Sigmoid colon (tissue), 3 donors: ENCODE measurements at regions not wholly inside any gene's neighbourhood (a gene's known extent, or its start where the extent isn't known, plus 50 kb on each side); places are given as distances from the start of the nearest gene placed in this dataset.

Source experiments
- POLR2A ChIP-seq, 2 donors: fragments of 450-650 bp; IDR thresholded peaks; one replicate each; pipeline ENCODE4 v1.6.1; 2016; ENCODE audit warnings: antibody characterized with exemption in 2 of 2, mild to moderate bottlenecking in 2 of 2, moderate library complexity in 2 of 2
- TF ChIP-seq, protein P1 (sequence below), 4 experiments: fragments of 450-650 bp in 3 of 4; fragments of 200-600 bp in 1 of 4; IDR thresholded peaks; one replicate each; pipeline ENCODE4 v1.5.1; 2016 to 2019; ENCODE audit warnings: antibody characterized with exemption in 4 of 4, mild to moderate bottlenecking in 3 of 4, moderate library complexity in 2 of 4

DNA sequence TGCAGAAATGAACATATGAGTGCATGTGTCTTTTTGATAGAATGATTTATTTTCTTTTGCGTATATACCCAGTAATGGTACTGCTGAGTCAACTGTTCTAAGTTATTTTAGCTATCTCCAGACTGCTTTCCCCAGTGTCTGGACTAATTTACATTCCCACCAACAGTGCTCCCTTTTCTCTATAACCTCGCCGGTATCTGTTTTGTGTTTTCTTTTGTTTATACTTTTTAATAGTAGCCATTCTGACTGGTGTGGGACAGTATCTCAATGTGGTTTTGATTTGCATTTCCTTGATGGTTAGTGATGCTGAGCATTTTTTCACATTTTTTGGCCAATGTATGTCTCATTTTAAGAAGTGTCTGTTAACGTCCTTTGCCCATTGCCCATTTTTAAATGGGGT lies 218.6 kb upstream of the KCNIP4 start:
- TF ChIP-seq, protein P1, sequence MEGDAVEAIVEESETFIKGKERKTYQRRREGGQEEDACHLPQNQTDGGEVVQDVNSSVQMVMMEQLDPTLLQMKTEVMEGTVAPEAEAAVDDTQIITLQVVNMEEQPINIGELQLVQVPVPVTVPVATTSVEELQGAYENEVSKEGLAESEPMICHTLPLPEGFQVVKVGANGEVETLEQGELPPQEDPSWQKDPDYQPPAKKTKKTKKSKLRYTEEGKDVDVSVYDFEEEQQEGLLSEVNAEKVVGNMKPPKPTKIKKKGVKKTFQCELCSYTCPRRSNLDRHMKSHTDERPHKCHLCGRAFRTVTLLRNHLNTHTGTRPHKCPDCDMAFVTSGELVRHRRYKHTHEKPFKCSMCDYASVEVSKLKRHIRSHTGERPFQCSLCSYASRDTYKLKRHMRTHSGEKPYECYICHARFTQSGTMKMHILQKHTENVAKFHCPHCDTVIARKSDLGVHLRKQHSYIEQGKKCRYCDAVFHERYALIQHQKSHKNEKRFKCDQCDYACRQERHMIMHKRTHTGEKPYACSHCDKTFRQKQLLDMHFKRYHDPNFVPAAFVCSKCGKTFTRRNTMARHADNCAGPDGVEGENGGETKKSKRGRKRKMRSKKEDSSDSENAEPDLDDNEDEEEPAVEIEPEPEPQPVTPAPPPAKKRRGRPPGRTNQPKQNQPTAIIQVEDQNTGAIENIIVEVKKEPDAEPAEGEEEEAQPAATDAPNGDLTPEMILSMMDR (IDR thresholded peaks at IDR 0.05), result no peak
- no peak for TF ChIP-seq POLR2A (IDR thresholded peaks at IDR 0.05)
